PFSK-1 (cell line): ENCODE measurements at regions not wholly inside any gene's neighbourhood (a gene's known extent, or its start where the extent isn't known, plus 50 kb on each side); places are given as distances from the start of the nearest gene placed in this dataset.

Experiments used
- POLR2AphosphoS5 ChIP-seq: IDR thresholded peaks from 2 replicates; pipeline ENCODE4 v1.6.1; 2012; ENCODE audit warnings: low read depth, mild to moderate bottlenecking, control low read depth, low read length, moderate library complexity
- SIN3A ChIP-seq: IDR thresholded peaks from 2 replicates; pipeline ENCODE4 v1.6.1; 2012; ENCODE audit warnings: mild to moderate bottlenecking, low read length, moderate library complexity, borderline replicate concordance; ENCODE audit not compliant: insufficient read depth
- TAF1 ChIP-seq: IDR thresholded peaks from 2 replicates; pipeline ENCODE4 v1.6.1; 2012; ENCODE audit warnings: low read length, control low read depth, borderline replicate concordance; ENCODE audit not compliant: insufficient read depth
- TF ChIP-seq, protein P1 (sequence below), 2 experiments: IDR thresholded peaks; 2 replicates each; pipeline versions ENCODE4 v1.6.1 to v1.8.0; 2011 to 2012; ENCODE audit warnings: low read depth in 2 of 2, low read length in 2 of 2, control low read depth in 1 of 2, inconsistent platforms in 1 of 2, mild to moderate bottlenecking in 1 of 2, moderate library complexity in 1 of 2; ENCODE audit not compliant: insufficient read depth in 1 of 2

DNA sequence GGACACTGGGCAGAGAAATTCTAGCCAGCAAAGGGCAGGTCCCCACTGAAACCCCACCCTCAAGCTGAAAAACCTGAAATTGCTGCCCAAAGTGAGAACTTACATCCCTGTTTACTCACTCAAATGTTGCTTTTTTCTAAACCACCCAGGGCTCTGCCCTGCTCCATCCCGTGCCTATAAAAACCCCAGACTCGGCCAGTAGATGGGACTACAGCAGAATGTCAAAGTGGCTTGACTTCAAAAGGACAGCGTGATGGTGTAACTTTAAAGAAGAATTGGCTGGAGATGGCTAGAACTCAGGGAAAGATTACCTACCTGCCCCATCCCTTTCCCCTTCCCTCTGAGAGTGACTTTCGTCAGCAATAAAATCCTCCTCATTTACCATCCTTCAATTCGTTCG, 246.9 kb downstream of the PYDC2 start:
- TF ChIP-seq TAF1 = no peak
- no peak for TF ChIP-seq POLR2AphosphoS5
- no peak for TF ChIP-seq SIN3A
- TF ChIP-seq, protein P1, sequence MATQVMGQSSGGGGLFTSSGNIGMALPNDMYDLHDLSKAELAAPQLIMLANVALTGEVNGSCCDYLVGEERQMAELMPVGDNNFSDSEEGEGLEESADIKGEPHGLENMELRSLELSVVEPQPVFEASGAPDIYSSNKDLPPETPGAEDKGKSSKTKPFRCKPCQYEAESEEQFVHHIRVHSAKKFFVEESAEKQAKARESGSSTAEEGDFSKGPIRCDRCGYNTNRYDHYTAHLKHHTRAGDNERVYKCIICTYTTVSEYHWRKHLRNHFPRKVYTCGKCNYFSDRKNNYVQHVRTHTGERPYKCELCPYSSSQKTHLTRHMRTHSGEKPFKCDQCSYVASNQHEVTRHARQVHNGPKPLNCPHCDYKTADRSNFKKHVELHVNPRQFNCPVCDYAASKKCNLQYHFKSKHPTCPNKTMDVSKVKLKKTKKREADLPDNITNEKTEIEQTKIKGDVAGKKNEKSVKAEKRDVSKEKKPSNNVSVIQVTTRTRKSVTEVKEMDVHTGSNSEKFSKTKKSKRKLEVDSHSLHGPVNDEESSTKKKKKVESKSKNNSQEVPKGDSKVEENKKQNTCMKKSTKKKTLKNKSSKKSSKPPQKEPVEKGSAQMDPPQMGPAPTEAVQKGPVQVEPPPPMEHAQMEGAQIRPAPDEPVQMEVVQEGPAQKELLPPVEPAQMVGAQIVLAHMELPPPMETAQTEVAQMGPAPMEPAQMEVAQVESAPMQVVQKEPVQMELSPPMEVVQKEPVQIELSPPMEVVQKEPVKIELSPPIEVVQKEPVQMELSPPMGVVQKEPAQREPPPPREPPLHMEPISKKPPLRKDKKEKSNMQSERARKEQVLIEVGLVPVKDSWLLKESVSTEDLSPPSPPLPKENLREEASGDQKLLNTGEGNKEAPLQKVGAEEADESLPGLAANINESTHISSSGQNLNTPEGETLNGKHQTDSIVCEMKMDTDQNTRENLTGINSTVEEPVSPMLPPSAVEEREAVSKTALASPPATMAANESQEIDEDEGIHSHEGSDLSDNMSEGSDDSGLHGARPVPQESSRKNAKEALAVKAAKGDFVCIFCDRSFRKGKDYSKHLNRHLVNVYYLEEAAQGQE (IDR thresholded peaks at IDR 0.05; ENCODE audit: insufficient read depth in 1 of 2, low read depth in 2 of 2, low read length in 2 of 2) = no peak
